HG03469 (cell line): ENCODE measurements at regions not wholly inside any gene's neighbourhood (a gene's known extent, or its start where the extent isn't known, plus 50 kb on each side); places are given as distances from the start of the nearest gene placed in this dataset.
"Not testable (repeated sequence)": the region's sequence is repeated elsewhere in the genome, so short reads cannot be mapped to it uniquely, and the experiment has no call there.

ENCODE experiments used
- ATAC-seq: cut with Tn5 transposase; IDR thresholded peaks from one replicate; pipeline ENCODE4 v1.9.1; 2021; ENCODE audit warnings: mild to moderate bottlenecking, moderate library complexity, moderate number of reproducible peaks; ENCODE audit not compliant: unreplicated experiment

GRCh38 chr7:94169682-94170081 is 165.5 kb upstream of the BET1 start:
- ATAC-seq: no peak

GRCh38 chr7:94170836-94171235 is 166.7 kb upstream of the BET1 start:
- peak; percentile 93 for ATAC-seq

- ATAC-seq: no peak
Observed at GRCh38 chr7:94173436-94173835, 169.3 kb upstream of the BET1 start.

- ATAC-seq: no peak
Observed at GRCh38 chr7:94174375-94174774, 170.2 kb upstream of the BET1 start.

GRCh38 chr7:94174956-94175355 is 170.8 kb upstream of the BET1 start:
- ATAC-seq: no peak

- no peak for ATAC-seq
Observed at GRCh38 chr7:94176694-94177200, 172.6 kb upstream of the BET1 start.

- ATAC-seq: no peak
Observed at GRCh38 chr7:94177441-94177840, 173.3 kb upstream of the BET1 start.

GRCh38 chr7:94178230-94178629 is 174.1 kb upstream of the BET1 start:
- ATAC-seq: peak; percentile 90

GRCh38 chr7:94179466-94179865 is 175.3 kb upstream of the BET1 start:
- no peak for ATAC-seq

GRCh38 chr7:94182066-94182465 is 177.9 kb upstream of the BET1 start:
- no peak for ATAC-seq

GRCh38 chr7:94182721-94183120 is 178.6 kb upstream of the BET1 start:
- ATAC-seq: no peak

- ATAC-seq: no peak
Observed at GRCh38 chr7:94183289-94183749, 179.2 kb upstream of the BET1 start.

GRCh38 chr7:94183891-94184290 is 179.7 kb upstream of the BET1 start:
- ATAC-seq: no peak

GRCh38 chr7:94188350-94188749 is 184.2 kb upstream of the BET1 start:
- ATAC-seq: no peak

GRCh38 chr7:94190599-94191061 is 186.5 kb upstream of the BET1 start:
- ATAC-seq: no peak

- not testable (repeated sequence) for ATAC-seq
Observed at GRCh38 chr7:94194426-94194825, 190.3 kb upstream of the BET1 start.

GRCh38 chr7:94195201-94195600 is 191.0 kb upstream of the BET1 start:
- ATAC-seq: no peak

GRCh38 chr7:94195813-94196212 is 191.7 kb upstream of the BET1 start:
- no peak for ATAC-seq

GRCh38 chr7:94205529-94205928 is 189.2 kb upstream of the COL1A2 start:
- ATAC-seq: no peak

GRCh38 chr7:94206295-94206694 is 188.4 kb upstream of the COL1A2 start:
- ATAC-seq: no peak

GRCh38 chr7:94212160-94212559 is 182.5 kb upstream of the COL1A2 start:
- ATAC-seq: no peak

- ATAC-seq: no peak
Observed at GRCh38 chr7:94216944-94217461, 177.7 kb upstream of the COL1A2 start.

GRCh38 chr7:94217766-94218165 is 176.9 kb upstream of the COL1A2 start:
- no peak for ATAC-seq
